MM.1S (cell line): ENCODE measurements at regions not wholly inside any gene's neighbourhood (a gene's known extent, or its start where the extent isn't known, plus 50 kb on each side); places are given as distances from the start of the nearest gene placed in this dataset.

Source experiments
- DNase-seq: peaks from one replicate; pipeline ENCODE4 v3.0.0-alpha.2; 2015
- H2AFZ ChIP-seq: fragments of 300-600 bp; sonication (generic); 2 replicates; pipeline ENCODE4 v1.6.0; 2016; ENCODE audit warnings: antibody characterized with exemption, low read length
- H3F3A ChIP-seq: fragments of 300-600 bp; sonication (generic); 2 replicates; pipeline ENCODE4 v1.6.1; 2016; ENCODE audit warnings: mild to moderate bottlenecking, antibody characterized with exemption, low read length, moderate library complexity, mixed read lengths; ENCODE audit not compliant: insufficient read depth
- H3K27ac ChIP-seq: fragments of 300-600 bp; sonication (generic); 2 replicates; pipeline ENCODE4 v1.5.1; 2016; ENCODE audit warnings: mild to moderate bottlenecking, low read length
- H3K27me3 ChIP-seq: fragments of 300-600 bp; sonication (generic); replicated peaks from 2 replicates; pipeline ENCODE4 v1.6.0; 2016; ENCODE audit warnings: low read length; ENCODE audit not compliant: insufficient read depth
- H3K36me3 ChIP-seq: fragments of 300-600 bp; sonication (generic); replicated peaks from 2 replicates; pipeline ENCODE4 v1.6.1; 2016; ENCODE audit warnings: mild to moderate bottlenecking, low read length, mixed read lengths; ENCODE audit not compliant: insufficient read depth
- H3K4me1 ChIP-seq: fragments of 300-600 bp; sonication (generic); 2 replicates; pipeline ENCODE4 v1.6.1; 2016; ENCODE audit warnings: low read length, mixed read lengths
- H3K4me2 ChIP-seq: fragments of 300-600 bp; sonication (generic); 2 replicates; pipeline ENCODE4 v1.6.0; 2016; ENCODE audit warnings: low read depth, low read length
- H3K4me3 ChIP-seq: fragments of 300-600 bp; sonication (generic); 2 replicates; pipeline ENCODE4 v1.5.1; 2016; ENCODE audit warnings: low read length, mixed read lengths
- H3K79me2 ChIP-seq: fragments of 300-600 bp; sonication (generic); 2 replicates; pipeline ENCODE4 v1.6.1; 2016; ENCODE audit warnings: mixed run types, low read length, mixed read lengths
- H3K9ac ChIP-seq: fragments of 300-600 bp; sonication (generic); 2 replicates; pipeline ENCODE4 v1.6.1; 2016; ENCODE audit warnings: low read length, mixed read lengths
- H3K9me2 ChIP-seq: fragments of 300-600 bp; sonication (generic); replicated peaks from 2 replicates; pipeline ENCODE4 v1.6.1; 2016; ENCODE audit warnings: mild to moderate bottlenecking, low read length, mixed read lengths; ENCODE audit not compliant: insufficient read depth
- H3K9me3 ChIP-seq: fragments of 300-600 bp; sonication (generic); replicated peaks from 2 replicates; pipeline ENCODE4 v1.6.1; 2016; ENCODE audit warnings: mild to moderate bottlenecking, low read length, mixed read lengths; ENCODE audit not compliant: insufficient read depth
- H4K20me1 ChIP-seq: fragments of 300-600 bp; sonication (generic); 2 replicates; pipeline ENCODE4 v1.6.1; 2016; ENCODE audit warnings: mild to moderate bottlenecking, low read length, moderate library complexity, mixed read lengths; ENCODE audit not compliant: insufficient read depth
- CTCF ChIP-seq: fragments of 300-600 bp; sonication (generic); IDR thresholded peaks from 2 replicates; pipeline ENCODE4 v1.5.1; 2016; ENCODE audit warnings: antibody characterized with exemption, low read length, mixed read lengths
- EZH2 ChIP-seq: fragments of 300-600 bp; sonication (generic); optimal IDR thresholded peaks from 2 replicates; pipeline ENCODE3; 2017; ENCODE audit warnings: low read depth, mild to moderate bottlenecking, antibody characterized with exemption, low read length, mixed read lengths
- EZH2phosphoT487 ChIP-seq: fragments of 300-600 bp; sonication (generic); IDR thresholded peaks from 2 replicates; pipeline ENCODE4 v1.6.1; 2018; ENCODE audit warnings: antibody characterized with exemption, low read length

- peaks cover 27% of the 10 kb centered on the region; the same call in 1 of the 2 replicates for H3K4me1 ChIP-seq
- no peak overlapping the region for H3K9ac ChIP-seq
- no peaks in the 10 kb centered on the region for H3K9me3 ChIP-seq
- no peaks in the 10 kb centered on the region for H3K27me3 ChIP-seq
- H3K27ac ChIP-seq, result no peak overlapping the region
- no peaks in the 10 kb centered on the region for H3K79me2 ChIP-seq
- no peak for TF ChIP-seq EZH2
- TF ChIP-seq EZH2phosphoT487, result no peak
- no peak for TF ChIP-seq CTCF
- H3K9me2 ChIP-seq, result no peaks in the 10 kb centered on the region
- 0 out of 2 replicates have a peak, but pooled peaks cover 3% of the 10 kb centered on the region for H3F3A ChIP-seq
- H2AFZ ChIP-seq, result no peak overlapping the region
- H3K36me3 ChIP-seq, result no peaks in the 10 kb centered on the region
- no peak for DNase-seq
- no peak overlapping the region for H3K4me2 ChIP-seq
- no peaks in the 10 kb centered on the region for H4K20me1 ChIP-seq
- H3K4me3 ChIP-seq, result no peak overlapping the region
Measured at GRCh38 chr12:15037091-15037687, 64.3 kb downstream of the PDE6H start.

DNA sequence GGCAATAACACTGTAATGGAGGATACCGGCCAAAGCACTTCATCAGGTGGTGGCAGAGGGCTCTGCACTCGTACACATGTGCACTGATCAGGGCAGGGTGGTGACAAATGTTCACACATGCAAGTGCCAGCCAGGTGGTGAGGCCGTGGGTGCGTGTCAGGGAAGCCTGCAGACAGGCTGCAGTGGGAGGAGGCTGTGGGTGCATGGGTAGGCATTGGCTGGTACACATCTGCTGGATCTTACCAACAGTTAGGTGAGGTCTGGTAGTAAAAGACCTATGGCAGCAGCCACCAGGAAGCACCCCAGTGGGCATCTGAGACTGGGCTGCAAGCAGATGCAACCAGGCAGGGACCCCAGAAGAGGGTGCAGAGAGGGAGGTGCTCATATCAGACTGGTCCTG lies 65.3 kb downstream of the PDE6H start:
- no peak overlapping the region for H3K27ac ChIP-seq

GRCh38 chr12:15044471-15044870 lies 71.6 kb downstream of the PDE6H start:
- Histone ChIP-seq H3K27ac (no peak overlapping the region), H3K79me2 (no peaks in the 10 kb centered on the region), H3K9ac (no peak overlapping the region), H3K4me1 (no peaks in the 10 kb centered on the region), H3K9me2 (no peaks in the 10 kb centered on the region; the same call in 1 of the 2 replicates), H3K36me3 (no peaks in the 10 kb centered on the region), H3K4me3 (no peak overlapping the region), H3K9me3 (no peaks in the 10 kb centered on the region), H3K27me3 (no peaks in the 10 kb centered on the region), H2AFZ (no peak overlapping the region), H4K20me1 (no peaks in the 10 kb centered on the region), H3F3A (no peaks in the 10 kb centered on the region), H3K4me2 (no peak overlapping the region)
- no peak for DNase-seq
- no peak for TF ChIP-seq CTCF
- TF ChIP-seq EZH2phosphoT487, result no peak
- no peak for TF ChIP-seq EZH2

More for the DNA sequence above, 65.3 kb downstream of the PDE6H start:
- no peak overlapping the region for H3K4me3 ChIP-seq
- H3K9me2 ChIP-seq, result no peaks in the 10 kb centered on the region
- H3K27me3 ChIP-seq, result no peaks in the 10 kb centered on the region
- no peak overlapping the region for H3K4me2 ChIP-seq
- TF ChIP-seq CTCF (no peak), EZH2phosphoT487 (no peak), EZH2 (no peak)
- no peaks in the 10 kb centered on the region for H3K9me3 ChIP-seq
- H3K79me2 ChIP-seq, result no peaks in the 10 kb centered on the region
- no peak overlapping the region for H2AFZ ChIP-seq
- H4K20me1 ChIP-seq, result no peaks in the 10 kb centered on the region
- H3K36me3 ChIP-seq, result no peaks in the 10 kb centered on the region
- H3F3A ChIP-seq, result 0 out of 2 replicates have a peak, but pooled peaks cover 3% of the 10 kb centered on the region
- DNase-seq, result no peak
- H3K9ac ChIP-seq, result no peak overlapping the region
- peaks cover 23% of the 10 kb centered on the region; the same call in 1 of the 2 replicates for H3K4me1 ChIP-seq
